HCT116 (cell line): ENCODE measurements at regions not wholly inside any gene's neighbourhood (a gene's known extent, or its start where the extent isn't known, plus 50 kb on each side); places are given as distances from the start of the nearest gene placed in this dataset.

ENCODE experiments used
- ATAC-seq: fragments of 200-7000 bp; cut with Tn5 transposase; 2 replicates; pipeline ENCODE4 v1.9.1; 2020; ENCODE audit warnings: mild to moderate bottlenecking, moderate library complexity
- BruUV-seq: library from RNA; stranded (reverse); fragments of 400-500 nt; replicated peaks from 2 replicates; lab custom pipeline; 2021; lab: Mats Ljungman, UMichigan
- CTCF ChIA-PET: fragments of 300-600 bp; sonication (Branson Sonifier 250); formaldehyde crosslinking; loops from one replicate; lab custom pipeline; 2021; ENCODE audit warnings: antibody characterized with exemption; lab: Charles Lee
- POLR2A ChIA-PET: fragments of 300-600, 350-600 bp; sonication (Branson Sonifier 250); formaldehyde crosslinking; loops from one replicate; lab custom pipeline; 2021; ENCODE audit warnings: antibody characterized with exemption; lab: Charles Lee
- RAD21 ChIA-PET, 2 experiments: fragments of 300-600 bp; sonication (Branson Sonifier 250); formaldehyde crosslinking; loops; one replicate each; lab custom pipeline; 2023; ENCODE audit warnings: low total read pairs in 2 of 2; ENCODE audit not compliant: uncharacterized antibody in 2 of 2, unreplicated experiment in 2 of 2, low non-redundant PET in 1 of 2; lab: Charles Lee
- DNase-seq: peaks from one replicate; pipeline ENCODE4 v3.0.0-alpha.2; 2010; ENCODE audit warnings: low read depth, low spot score
- H2AFZ ChIP-seq: fragments of 200-600 bp; shearing (Covaris generic), sonication (generic); 2 replicates; pipeline ENCODE4 v1.6.1; 2017; ENCODE audit warnings: low read depth, mixed run types, mixed read lengths, antibody characterized with exemption, low read length; ENCODE audit not compliant: poor library complexity, severe bottlenecking
- H3K27ac ChIP-seq: 2 replicates; pipeline ENCODE4 v1.5.1; 2012; ENCODE audit warnings: low read depth, low read length
- H3K27me3 ChIP-seq: fragments of 200-600 bp; sonication (generic); 2 replicates; pipeline ENCODE4 v1.6.1; 2016; ENCODE audit warnings: mixed run types, low read length, mixed read lengths; ENCODE audit not compliant: insufficient read depth
- H3K36me3 ChIP-seq, 2 experiments: fragments of 200-500 bp in 1 of 2; fragments of 200-600 bp in 1 of 2; sonication (Bioruptor generic) in 1 of 2; sonication (generic) in 1 of 2; 2 replicates each; pipeline versions ENCODE4 v1.5.1 to v1.6.1; 2014 to 2016; ENCODE audit warnings: low read length in 2 of 2, inconsistent platforms in 1 of 2, mixed read lengths in 1 of 2, mixed run types in 1 of 2; ENCODE audit not compliant: insufficient read depth in 2 of 2, control insufficient read depth in 1 of 2
- H3K4me1 ChIP-seq, 2 experiments: fragments of 200-600 bp in 1 of 2; sonication (generic) in 1 of 2; 2 replicates each; pipeline versions ENCODE4 v1.5.1 to v1.6.1; 2012 to 2017; ENCODE audit warnings: low read length in 2 of 2, inconsistent platforms in 1 of 2, mild to moderate bottlenecking in 1 of 2, mixed read lengths in 1 of 2, mixed run types in 1 of 2, moderate library complexity in 1 of 2; ENCODE audit not compliant: insufficient read depth in 2 of 2, control insufficient read depth in 1 of 2
- H3K4me2 ChIP-seq: fragments of 200-600 bp; sonication (generic); 2 replicates; pipeline ENCODE4 v1.6.1; 2017; ENCODE audit warnings: mixed run types, low read length, mixed read lengths
- H3K4me3 ChIP-seq, 2 experiments: fragments of 200-600 bp in 1 of 2; sonication (generic) in 1 of 2; replicated peaks in 1 of 2; 2 replicates each; pipeline ENCODE4 v1.5.1; 2011 to 2016; ENCODE audit warnings: low read length in 2 of 2, control low read depth in 1 of 2, low read depth in 1 of 2, mild to moderate bottlenecking in 1 of 2, mixed read lengths in 1 of 2, mixed run types in 1 of 2
- H3K79me2 ChIP-seq: fragments of 200-600 bp; sonication (generic); 2 replicates; pipeline ENCODE4 v1.6.1; 2017; ENCODE audit warnings: mild to moderate bottlenecking, mixed run types, low read length, moderate library complexity, mixed read lengths; ENCODE audit not compliant: insufficient read depth
- H3K9ac ChIP-seq: fragments of 200-600 bp; sonication (generic); 2 replicates; pipeline ENCODE4 v1.6.1; 2016; ENCODE audit warnings: low read length, mixed read lengths
- H3K9me2 ChIP-seq: fragments of 200-600 bp; sonication (generic), shearing (Covaris generic); 2 replicates; pipeline ENCODE4 v1.6.1; 2017; ENCODE audit warnings: mixed run types, mild to moderate bottlenecking, moderate library complexity; ENCODE audit not compliant: insufficient read depth
- H3K9me3 ChIP-seq, 2 experiments: fragments of 200-500 bp in 1 of 2; fragments of 200-600 bp in 1 of 2; sonication (Bioruptor generic) in 1 of 2; sonication (generic) in 1 of 2; 2 replicates each; pipeline ENCODE4 v1.6.1; 2014 to 2017; ENCODE audit warnings: low read length in 2 of 2, mixed read lengths in 2 of 2, inconsistent platforms in 1 of 2, low read depth in 1 of 2, mild to moderate bottlenecking in 1 of 2, mixed run types in 1 of 2, moderate library complexity in 1 of 2; ENCODE audit not compliant: control insufficient read depth in 1 of 2, insufficient read depth in 1 of 2
- H4K20me1 ChIP-seq: fragments of 200-600 bp; sonication (generic), shearing (Covaris generic); 2 replicates; pipeline ENCODE4 v1.6.1; 2017; ENCODE audit warnings: mixed run types, mild to moderate bottlenecking, moderate library complexity; ENCODE audit not compliant: insufficient read depth
- CBX3 ChIP-seq: IDR thresholded peaks from 2 replicates; pipeline ENCODE4 v1.6.1; 2012; ENCODE audit warnings: low read depth
- EZH2 ChIP-seq: fragments of 200-600 bp; sonication (generic); IDR thresholded peaks from 2 replicates; pipeline ENCODE4 v1.6.1; 2017; ENCODE audit warnings: antibody characterized with exemption, mixed run types
- SIN3A ChIP-seq: IDR thresholded peaks from 2 replicates; pipeline ENCODE4 v1.6.1; 2012; ENCODE audit warnings: low read depth
- ZNF274 ChIP-seq: fragments of 200-500 bp; sonication (Bioruptor generic); IDR thresholded peaks from 2 replicates; pipeline ENCODE4 v1.6.1; 2014; ENCODE audit warnings: mild to moderate bottlenecking, low read depth, low read length, inconsistent platforms
- intact Hi-C: fragments of 100-400 bp; cut with micrococcal nuclease; formaldehyde crosslinking; loops from 2 replicates; pipeline ENCODE4 v1.10.0; 2022
- TF ChIP-seq, protein P1 (sequence below): IDR thresholded peaks from 2 replicates; pipeline ENCODE4 v1.6.1; 2012
- TF ChIP-seq, protein P2 (sequence below): IDR thresholded peaks from 2 replicates; pipeline ENCODE4 v1.6.1; 2012
- TF ChIP-seq, protein P3 (sequence below): IDR thresholded peaks from 2 replicates; pipeline ENCODE4 v1.6.1; 2012; ENCODE audit warnings: low read depth
- TF ChIP-seq, protein P4 (sequence below), 3 experiments: fragments of 200-600 bp in 1 of 3; sonication (generic) in 1 of 3; IDR thresholded peaks in 2 of 3; conservative IDR thresholded peaks in 1 of 3; 2 replicates each; pipeline ENCODE4 v1.5.1; 2012 to 2017; ENCODE audit warnings: low read depth in 2 of 3, low read length in 2 of 3, antibody characterized with exemption in 1 of 3, borderline replicate concordance in 1 of 3, control low read depth in 1 of 3, mild to moderate bottlenecking in 1 of 3, mixed read lengths in 1 of 3, mixed run types in 1 of 3, moderate library complexity in 1 of 3; ENCODE audit not compliant: insufficient read depth in 1 of 3

DNA sequence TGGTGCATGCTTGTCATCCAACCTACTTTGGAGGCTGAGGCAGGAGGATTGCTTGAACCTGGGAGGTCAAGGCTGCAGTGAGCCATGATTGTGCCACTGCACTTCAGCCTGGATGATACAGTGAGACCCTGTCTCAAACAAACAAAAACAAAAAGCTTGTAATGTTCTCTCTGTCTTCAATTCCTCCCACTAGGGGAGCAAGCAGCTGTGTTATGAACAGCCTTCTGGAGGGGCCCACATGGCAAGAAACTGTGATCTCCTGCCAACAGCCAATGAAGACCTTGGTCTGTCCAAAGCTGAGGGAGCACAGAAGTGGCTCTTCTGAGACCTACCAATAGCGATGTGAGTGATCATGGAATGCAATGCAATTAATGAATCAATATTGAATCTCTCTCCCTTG lies 229.2 kb downstream of the SEC23IP start:
- RAD21 ChIA-PET: no interaction called here
- intact Hi-C loops: no loop called here
- Histone ChIP-seq H3K27ac (no peak overlapping the region), H2AFZ (no peak overlapping the region), H3K9me2 (no peaks in the 10 kb centered on the region), H4K20me1 (no peaks in the 10 kb centered on the region), H3K79me2 (no peaks in the 10 kb centered on the region), H3K4me2 (no peak overlapping the region), H3K4me1 (no peaks in the 10 kb centered on the region), H3K4me3 (no peak overlapping the region), H3K9me3 (no peaks in the 10 kb centered on the region), H3K36me3 (no peaks in the 10 kb centered on the region), H3K9ac (no peak overlapping the region), H3K27me3 (peaks cover 46% of the 10 kb centered on the region)
- ATAC-seq (peak; percentile 52; the same call in 1 of the 2 replicates), DNase-seq (no peak)
- CTCF ChIA-PET: no interaction called here
- POLR2A ChIA-PET: no interaction called here
- no TSS peak for BruUV-seq
- TF ChIP-seq, protein P1, sequence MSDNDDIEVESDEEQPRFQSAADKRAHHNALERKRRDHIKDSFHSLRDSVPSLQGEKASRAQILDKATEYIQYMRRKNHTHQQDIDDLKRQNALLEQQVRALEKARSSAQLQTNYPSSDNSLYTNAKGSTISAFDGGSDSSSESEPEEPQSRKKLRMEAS: no peak
- TF ChIP-seq, protein P2, sequence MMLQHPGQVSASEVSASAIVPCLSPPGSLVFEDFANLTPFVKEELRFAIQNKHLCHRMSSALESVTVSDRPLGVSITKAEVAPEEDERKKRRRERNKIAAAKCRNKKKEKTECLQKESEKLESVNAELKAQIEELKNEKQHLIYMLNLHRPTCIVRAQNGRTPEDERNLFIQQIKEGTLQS: no peak
- TF ChIP-seq SIN3A (no peak), EZH2 (no peak), ZNF274 (no peak), CBX3 (no peak)
- TF ChIP-seq, protein P3, sequence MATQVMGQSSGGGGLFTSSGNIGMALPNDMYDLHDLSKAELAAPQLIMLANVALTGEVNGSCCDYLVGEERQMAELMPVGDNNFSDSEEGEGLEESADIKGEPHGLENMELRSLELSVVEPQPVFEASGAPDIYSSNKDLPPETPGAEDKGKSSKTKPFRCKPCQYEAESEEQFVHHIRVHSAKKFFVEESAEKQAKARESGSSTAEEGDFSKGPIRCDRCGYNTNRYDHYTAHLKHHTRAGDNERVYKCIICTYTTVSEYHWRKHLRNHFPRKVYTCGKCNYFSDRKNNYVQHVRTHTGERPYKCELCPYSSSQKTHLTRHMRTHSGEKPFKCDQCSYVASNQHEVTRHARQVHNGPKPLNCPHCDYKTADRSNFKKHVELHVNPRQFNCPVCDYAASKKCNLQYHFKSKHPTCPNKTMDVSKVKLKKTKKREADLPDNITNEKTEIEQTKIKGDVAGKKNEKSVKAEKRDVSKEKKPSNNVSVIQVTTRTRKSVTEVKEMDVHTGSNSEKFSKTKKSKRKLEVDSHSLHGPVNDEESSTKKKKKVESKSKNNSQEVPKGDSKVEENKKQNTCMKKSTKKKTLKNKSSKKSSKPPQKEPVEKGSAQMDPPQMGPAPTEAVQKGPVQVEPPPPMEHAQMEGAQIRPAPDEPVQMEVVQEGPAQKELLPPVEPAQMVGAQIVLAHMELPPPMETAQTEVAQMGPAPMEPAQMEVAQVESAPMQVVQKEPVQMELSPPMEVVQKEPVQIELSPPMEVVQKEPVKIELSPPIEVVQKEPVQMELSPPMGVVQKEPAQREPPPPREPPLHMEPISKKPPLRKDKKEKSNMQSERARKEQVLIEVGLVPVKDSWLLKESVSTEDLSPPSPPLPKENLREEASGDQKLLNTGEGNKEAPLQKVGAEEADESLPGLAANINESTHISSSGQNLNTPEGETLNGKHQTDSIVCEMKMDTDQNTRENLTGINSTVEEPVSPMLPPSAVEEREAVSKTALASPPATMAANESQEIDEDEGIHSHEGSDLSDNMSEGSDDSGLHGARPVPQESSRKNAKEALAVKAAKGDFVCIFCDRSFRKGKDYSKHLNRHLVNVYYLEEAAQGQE: no peak
- TF ChIP-seq, protein P4, sequence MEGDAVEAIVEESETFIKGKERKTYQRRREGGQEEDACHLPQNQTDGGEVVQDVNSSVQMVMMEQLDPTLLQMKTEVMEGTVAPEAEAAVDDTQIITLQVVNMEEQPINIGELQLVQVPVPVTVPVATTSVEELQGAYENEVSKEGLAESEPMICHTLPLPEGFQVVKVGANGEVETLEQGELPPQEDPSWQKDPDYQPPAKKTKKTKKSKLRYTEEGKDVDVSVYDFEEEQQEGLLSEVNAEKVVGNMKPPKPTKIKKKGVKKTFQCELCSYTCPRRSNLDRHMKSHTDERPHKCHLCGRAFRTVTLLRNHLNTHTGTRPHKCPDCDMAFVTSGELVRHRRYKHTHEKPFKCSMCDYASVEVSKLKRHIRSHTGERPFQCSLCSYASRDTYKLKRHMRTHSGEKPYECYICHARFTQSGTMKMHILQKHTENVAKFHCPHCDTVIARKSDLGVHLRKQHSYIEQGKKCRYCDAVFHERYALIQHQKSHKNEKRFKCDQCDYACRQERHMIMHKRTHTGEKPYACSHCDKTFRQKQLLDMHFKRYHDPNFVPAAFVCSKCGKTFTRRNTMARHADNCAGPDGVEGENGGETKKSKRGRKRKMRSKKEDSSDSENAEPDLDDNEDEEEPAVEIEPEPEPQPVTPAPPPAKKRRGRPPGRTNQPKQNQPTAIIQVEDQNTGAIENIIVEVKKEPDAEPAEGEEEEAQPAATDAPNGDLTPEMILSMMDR (IDR thresholded peaks at IDR 0.05 in 2 of 3, conservative IDR thresholded peaks at IDR 0.05 in 1 of 3; ENCODE audit: borderline replicate concordance in 1 of 3, insufficient read depth in 1 of 3, low read depth in 2 of 3, low read length in 2 of 3): 0 out of 6 replicates have a peak, but pooled peaks of 2 of the 3 experiments have one; percentile 20 to 21
